A549 (cell line): ENCODE measurements at regions not wholly inside any gene's neighbourhood (a gene's known extent, or its start where the extent isn't known, plus 50 kb on each side); places are given as distances from the start of the nearest gene placed in this dataset.

Experiments used
- ATAC-seq, 2 experiments: fragments of 200-7000 bp in 1 of 2; fragments of >200 bp in 1 of 2; cut with Nextera tagmentation in 1 of 2; cut with Tn5 transposase in 1 of 2; 3 replicates each; pipeline versions ENCODE4 v1.8.0 to v1.9.1; 2018 to 2020; ENCODE audit warnings: mild to moderate bottlenecking in 1 of 2, moderate library complexity in 1 of 2
- CTCF ChIA-PET: fragments of 300-600 bp; sonication (Branson Sonifier 250); formaldehyde crosslinking; extraction: SDS; loops from one replicate; lab custom pipeline; 2021; ENCODE audit warnings: antibody characterized with exemption, inconsistent platforms; lab: Yijun Ruan, JAX
- POLR2A ChIA-PET: fragments of 350-600 bp; formaldehyde crosslinking; extraction: SDS; loops from one replicate; lab custom pipeline; 2021; ENCODE audit warnings: antibody characterized with exemption, inconsistent platforms; lab: Yijun Ruan, JAX
- DNase-seq, 2 experiments: peaks; one replicate each; pipeline versions ENCODE4 v3.0.0 to v3.0.0-alpha.2; 2011 to 2016; ENCODE audit warnings: low read depth in 1 of 2, low spot score in 1 of 2
- FAIRE-seq: peaks from 2 replicates; lab custom pipeline; 2011; peaks lifted over from hg19 to GRCh38; lab: Jason Lieb, UNC
- H3K27ac ChIP-seq, 2 experiments: fragments of >200 bp; sonication (Bioruptor Twin); formaldehyde crosslinking; 3 replicates each; pipeline ENCODE4 v1.5.1; 2016 to 2017
- H3K4me1 ChIP-seq: fragments of >200 bp; sonication (Bioruptor Twin); formaldehyde crosslinking; 3 replicates; pipeline ENCODE4 v1.6.1; 2016
- H3K4me2 ChIP-seq: fragments of >200 bp; sonication (Bioruptor Twin); formaldehyde crosslinking; 3 replicates; pipeline ENCODE4 v1.6.1; 2016
- H3K4me3 ChIP-seq: fragments of >200 bp; sonication (Bioruptor Twin); formaldehyde crosslinking; 3 replicates; pipeline ENCODE4 v1.5.1; 2016
- H3K9me3 ChIP-seq: fragments of >200 bp; sonication (Bioruptor Twin); formaldehyde crosslinking; 3 replicates; pipeline ENCODE4 v1.6.1; 2016
- ATOH8 ChIP-seq: fragments of 250-450 bp; sonication (Bioruptor Pico); IDR thresholded peaks from 2 replicates; pipeline ENCODE4 v1.5.0; 2020; ENCODE audit warnings: low read depth, mild to moderate bottlenecking, moderate library complexity
- BHLHE40 ChIP-seq: IDR thresholded peaks from 2 replicates; pipeline ENCODE4 v1.6.1; 2012; ENCODE audit warnings: low read depth, low read length, inconsistent platforms
- CBX2 ChIP-seq: fragments of 200-600 bp; sonication (generic); IDR thresholded peaks from 2 replicates; pipeline ENCODE4 v1.6.1; 2016; ENCODE audit warnings: low read depth, mild to moderate bottlenecking, borderline replicate concordance
- E2F6 ChIP-seq: IDR thresholded peaks from 2 replicates; pipeline ENCODE4 v1.6.1; 2012; ENCODE audit warnings: low read depth, borderline replicate concordance
- EHF ChIP-seq: fragments of 250-450 bp; sonication (Bioruptor Pico); IDR thresholded peaks from 2 replicates; pipeline ENCODE4 v1.5.0; 2020; ENCODE audit warnings: mild to moderate bottlenecking
- FOSB ChIP-seq: fragments of 250-450 bp; sonication (Bioruptor Pico); IDR thresholded peaks from 2 replicates; pipeline ENCODE4 v1.5.0; 2020; ENCODE audit warnings: mild to moderate bottlenecking, moderate library complexity
- FOSL2 ChIP-seq, 2 experiments: fragments of 450-650 bp in 1 of 2; fragments of >200 bp in 1 of 2; sonication (Bioruptor Twin) in 1 of 2; formaldehyde crosslinking; IDR thresholded peaks; 2 replicates each; pipeline versions ENCODE4 v1.5.0 to v1.6.1; 2016 to 2020; ENCODE audit warnings: mild to moderate bottlenecking in 1 of 2, moderate library complexity in 1 of 2
- HDAC2 ChIP-seq: fragments of 200-600 bp; sonication (generic); IDR thresholded peaks from 2 replicates; pipeline ENCODE4 v1.6.1; 2016
- HES2 ChIP-seq: fragments of >200 bp; sonication (Bioruptor Twin); formaldehyde crosslinking; IDR thresholded peaks from 2 replicates; pipeline ENCODE4 v1.6.1; 2016
- HEYL ChIP-seq: fragments of 250-450 bp; sonication (Bioruptor Pico); IDR thresholded peaks from 2 replicates; pipeline ENCODE4 v1.8.0; 2021; ENCODE audit warnings: mild to moderate bottlenecking, moderate library complexity
- HOXA7 ChIP-seq: fragments of 250-450 bp; sonication (Bioruptor Pico); IDR thresholded peaks from 2 replicates; pipeline ENCODE4 v1.5.0; 2020; ENCODE audit warnings: mild to moderate bottlenecking, moderate library complexity
- HOXB5 ChIP-seq: fragments of 250-450 bp; sonication (Bioruptor Pico); IDR thresholded peaks from 2 replicates; pipeline ENCODE4 v1.5.0; 2020; ENCODE audit warnings: mild to moderate bottlenecking, moderate library complexity
- KDM1A ChIP-seq: fragments of 200-600 bp; sonication (generic); IDR thresholded peaks from 2 replicates; pipeline ENCODE4 v1.6.1; 2016; ENCODE audit warnings: low read depth, mild to moderate bottlenecking
- KDM5A ChIP-seq: fragments of 200-600 bp; sonication (generic); IDR thresholded peaks from 2 replicates; pipeline ENCODE4 v1.6.1; 2016; ENCODE audit warnings: antibody characterized with exemption, mild to moderate bottlenecking
- NFE2L2 ChIP-seq: fragments of 150-350 bp; conservative IDR thresholded peaks from 2 replicates; pipeline ENCODE4 v1.6.1; 2014; ENCODE audit warnings: low read length
- PBX3 ChIP-seq: IDR thresholded peaks from 2 replicates; pipeline ENCODE4 v1.6.1; 2012
- RARB ChIP-seq: fragments of 250-450 bp; sonication (Bioruptor Pico); IDR thresholded peaks from 2 replicates; pipeline ENCODE4 v1.8.0; 2021; ENCODE audit warnings: mild to moderate bottlenecking, moderate library complexity
- RFX5 ChIP-seq: fragments of 450-650 bp; IDR thresholded peaks from 2 replicates; pipeline ENCODE4 v1.7.1; 2014; ENCODE audit warnings: antibody characterized with exemption, mild to moderate bottlenecking, moderate library complexity
- SMC3 ChIP-seq: fragments of >200 bp; sonication (Bioruptor Twin); formaldehyde crosslinking; IDR thresholded peaks from 3 replicates; pipeline ENCODE4 v1.6.1; 2018; ENCODE audit warnings: inconsistent platforms
- ZC3H11A ChIP-seq: fragments of 450-650 bp; IDR thresholded peaks from 2 replicates; pipeline ENCODE4 v1.6.1; 2014; ENCODE audit warnings: antibody characterized with exemption, mild to moderate bottlenecking
- ZFP36 ChIP-seq: fragments of 450-650 bp; IDR thresholded peaks from 2 replicates; pipeline ENCODE4 v1.6.1; 2014; ENCODE audit warnings: borderline replicate concordance; ENCODE audit not compliant: partially characterized antibody
- WGBS: methylation state at CpG from one replicate; pipeline ENCODE4 v1.1.6; 2017; ENCODE audit errors: missing lambda C conversion rate; 5-methylcytosine and 5-hydroxymethylcytosine counted together
- TF ChIP-seq, protein P1 (sequence below): fragments of 200-600 bp; sonication (generic); IDR thresholded peaks from 2 replicates; pipeline ENCODE4 v1.6.1; 2016; ENCODE audit warnings: antibody characterized with exemption, mild to moderate bottlenecking, moderate library complexity
- TF ChIP-seq, protein P2 (sequence below): fragments of 450-650 bp; IDR thresholded peaks from 2 replicates; pipeline ENCODE4 v1.6.1; 2014; ENCODE audit warnings: antibody characterized with exemption
- TF ChIP-seq, protein P3 (sequence below): fragments of >200 bp; sonication (Bioruptor Twin); formaldehyde crosslinking; IDR thresholded peaks from 3 replicates; pipeline ENCODE4 v1.6.1; 2016
- TF ChIP-seq, protein P4 (sequence below): fragments of >200 bp; sonication (Bioruptor Twin); formaldehyde crosslinking; IDR thresholded peaks from 3 replicates; pipeline ENCODE4 v1.5.1; 2016

DNA sequence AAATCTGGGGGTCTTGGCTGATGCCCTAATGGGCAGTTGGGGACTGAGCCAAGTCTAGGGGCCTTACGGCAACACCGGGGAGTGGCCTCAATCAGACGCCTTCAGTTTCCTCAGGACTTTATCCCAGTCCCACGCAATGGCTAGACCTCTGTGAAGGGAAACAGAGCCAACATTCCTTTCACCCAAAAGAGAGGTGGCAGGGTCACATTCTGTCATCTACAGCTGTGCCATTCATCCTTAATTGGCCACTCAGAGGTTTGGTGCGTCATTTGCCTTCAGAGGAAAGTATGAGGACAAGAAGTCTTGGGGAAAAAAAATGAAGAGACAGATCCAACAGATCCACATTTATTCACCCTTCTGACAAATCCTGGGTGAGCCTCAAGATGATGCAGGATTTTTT, 166.9 kb upstream of the AVPR1A start:
- 91% methylated on average over 5 of the region's 5 CpGs for WGBS
- DNase-seq (no peak), FAIRE-seq (no peak)
- ChIA-PET POLR2A (no interaction called here), CTCF (no interaction called here)
- H3K27ac ChIP-seq: no peak overlapping the region
- no peaks in the 10 kb centered on the region for H3K4me1 ChIP-seq
- H3K9me3 ChIP-seq: no peaks in the 10 kb centered on the region
- TF ChIP-seq SMC3 (no peak), FOSB (CRISPR knock-in tag) (no peak), NFE2L2 (no peak), ATOH8 (CRISPR knock-in tag) (no peak), HES2 (no peak), ZFP36 (no peak), RFX5 (no peak), BHLHE40 (no peak), CBX2 (no peak), E2F6 (no peak), ZC3H11A (no peak), HOXB5 (CRISPR knock-in tag) (no peak), HDAC2 (no peak), HOXA7 (CRISPR knock-in tag) (no peak), KDM1A (no peak), HEYL (CRISPR knock-in tag) (no peak)
- TF ChIP-seq, protein P1, sequence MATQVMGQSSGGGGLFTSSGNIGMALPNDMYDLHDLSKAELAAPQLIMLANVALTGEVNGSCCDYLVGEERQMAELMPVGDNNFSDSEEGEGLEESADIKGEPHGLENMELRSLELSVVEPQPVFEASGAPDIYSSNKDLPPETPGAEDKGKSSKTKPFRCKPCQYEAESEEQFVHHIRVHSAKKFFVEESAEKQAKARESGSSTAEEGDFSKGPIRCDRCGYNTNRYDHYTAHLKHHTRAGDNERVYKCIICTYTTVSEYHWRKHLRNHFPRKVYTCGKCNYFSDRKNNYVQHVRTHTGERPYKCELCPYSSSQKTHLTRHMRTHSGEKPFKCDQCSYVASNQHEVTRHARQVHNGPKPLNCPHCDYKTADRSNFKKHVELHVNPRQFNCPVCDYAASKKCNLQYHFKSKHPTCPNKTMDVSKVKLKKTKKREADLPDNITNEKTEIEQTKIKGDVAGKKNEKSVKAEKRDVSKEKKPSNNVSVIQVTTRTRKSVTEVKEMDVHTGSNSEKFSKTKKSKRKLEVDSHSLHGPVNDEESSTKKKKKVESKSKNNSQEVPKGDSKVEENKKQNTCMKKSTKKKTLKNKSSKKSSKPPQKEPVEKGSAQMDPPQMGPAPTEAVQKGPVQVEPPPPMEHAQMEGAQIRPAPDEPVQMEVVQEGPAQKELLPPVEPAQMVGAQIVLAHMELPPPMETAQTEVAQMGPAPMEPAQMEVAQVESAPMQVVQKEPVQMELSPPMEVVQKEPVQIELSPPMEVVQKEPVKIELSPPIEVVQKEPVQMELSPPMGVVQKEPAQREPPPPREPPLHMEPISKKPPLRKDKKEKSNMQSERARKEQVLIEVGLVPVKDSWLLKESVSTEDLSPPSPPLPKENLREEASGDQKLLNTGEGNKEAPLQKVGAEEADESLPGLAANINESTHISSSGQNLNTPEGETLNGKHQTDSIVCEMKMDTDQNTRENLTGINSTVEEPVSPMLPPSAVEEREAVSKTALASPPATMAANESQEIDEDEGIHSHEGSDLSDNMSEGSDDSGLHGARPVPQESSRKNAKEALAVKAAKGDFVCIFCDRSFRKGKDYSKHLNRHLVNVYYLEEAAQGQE: no peak
- TF ChIP-seq, protein P2, sequence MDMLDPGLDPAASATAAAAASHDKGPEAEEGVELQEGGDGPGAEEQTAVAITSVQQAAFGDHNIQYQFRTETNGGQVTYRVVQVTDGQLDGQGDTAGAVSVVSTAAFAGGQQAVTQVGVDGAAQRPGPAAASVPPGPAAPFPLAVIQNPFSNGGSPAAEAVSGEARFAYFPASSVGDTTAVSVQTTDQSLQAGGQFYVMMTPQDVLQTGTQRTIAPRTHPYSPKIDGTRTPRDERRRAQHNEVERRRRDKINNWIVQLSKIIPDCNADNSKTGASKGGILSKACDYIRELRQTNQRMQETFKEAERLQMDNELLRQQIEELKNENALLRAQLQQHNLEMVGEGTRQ: no peak
- TF ChIP-seq, all 56 proteins: peak for 0
- Histone ChIP-seq H3K4me2 (no peak overlapping the region), H3K4me3 (no peak overlapping the region)
- ATAC-seq: no peak

- no peaks in the 10 kb centered on the region for H3K4me1 ChIP-seq
- DNase-seq (no peak), ATAC-seq (no peak), FAIRE-seq (no peak)
- no peak overlapping the region for H3K4me2 ChIP-seq
- POLR2A ChIA-PET: no interaction called here
- H3K27ac ChIP-seq: no peak overlapping the region
- no peaks in the 10 kb centered on the region for H3K9me3 ChIP-seq
- H3K4me3 ChIP-seq: no peak overlapping the region
- CTCF ChIA-PET: no interaction called here
- 65% methylated on average over 6 of the region's 9 CpGs for WGBS
- TF ChIP-seq KDM5A (no peak), EHF (CRISPR knock-in tag) (no peak), PBX3 (no peak), FOSL2 (IDR thresholded peaks at IDR 0.05) (no peak), FOSL2 (CRISPR knock-in tag; IDR thresholded peaks at IDR 0.05) (no peak), RARB (CRISPR knock-in tag) (no peak)
- TF ChIP-seq, protein P3, sequence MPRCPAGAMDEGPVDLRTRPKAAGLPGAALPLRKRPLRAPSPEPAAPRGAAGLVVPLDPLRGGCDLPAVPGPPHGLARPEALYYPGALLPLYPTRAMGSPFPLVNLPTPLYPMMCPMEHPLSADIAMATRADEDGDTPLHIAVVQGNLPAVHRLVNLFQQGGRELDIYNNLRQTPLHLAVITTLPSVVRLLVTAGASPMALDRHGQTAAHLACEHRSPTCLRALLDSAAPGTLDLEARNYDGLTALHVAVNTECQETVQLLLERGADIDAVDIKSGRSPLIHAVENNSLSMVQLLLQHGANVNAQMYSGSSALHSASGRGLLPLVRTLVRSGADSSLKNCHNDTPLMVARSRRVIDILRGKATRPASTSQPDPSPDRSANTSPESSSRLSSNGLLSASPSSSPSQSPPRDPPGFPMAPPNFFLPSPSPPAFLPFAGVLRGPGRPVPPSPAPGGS: no peak
- TF ChIP-seq, protein P4, sequence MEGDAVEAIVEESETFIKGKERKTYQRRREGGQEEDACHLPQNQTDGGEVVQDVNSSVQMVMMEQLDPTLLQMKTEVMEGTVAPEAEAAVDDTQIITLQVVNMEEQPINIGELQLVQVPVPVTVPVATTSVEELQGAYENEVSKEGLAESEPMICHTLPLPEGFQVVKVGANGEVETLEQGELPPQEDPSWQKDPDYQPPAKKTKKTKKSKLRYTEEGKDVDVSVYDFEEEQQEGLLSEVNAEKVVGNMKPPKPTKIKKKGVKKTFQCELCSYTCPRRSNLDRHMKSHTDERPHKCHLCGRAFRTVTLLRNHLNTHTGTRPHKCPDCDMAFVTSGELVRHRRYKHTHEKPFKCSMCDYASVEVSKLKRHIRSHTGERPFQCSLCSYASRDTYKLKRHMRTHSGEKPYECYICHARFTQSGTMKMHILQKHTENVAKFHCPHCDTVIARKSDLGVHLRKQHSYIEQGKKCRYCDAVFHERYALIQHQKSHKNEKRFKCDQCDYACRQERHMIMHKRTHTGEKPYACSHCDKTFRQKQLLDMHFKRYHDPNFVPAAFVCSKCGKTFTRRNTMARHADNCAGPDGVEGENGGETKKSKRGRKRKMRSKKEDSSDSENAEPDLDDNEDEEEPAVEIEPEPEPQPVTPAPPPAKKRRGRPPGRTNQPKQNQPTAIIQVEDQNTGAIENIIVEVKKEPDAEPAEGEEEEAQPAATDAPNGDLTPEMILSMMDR: no peak
Measured at GRCh38 chr12:63317286-63317846, 166.4 kb upstream of the AVPR1A start.
